ENCODE measurements at regions not wholly inside any gene's neighbourhood (a gene's known extent, or its start where the extent isn't known, plus 50 kb on each side); places are given as distances from the start of the nearest gene placed in this dataset.

- no peak overlapping the region for H3K4me3 ChIP-seq
- no peak overlapping the region for H3K27ac ChIP-seq
- ChIA-PET CTCF (no interaction called here), POLR2A (no interaction called here)
- TF ChIP-seq FOSL2 (IDR thresholded peaks at IDR 0.05): no peak
- no peak for TF ChIP-seq FOSL2 (CRISPR knock-in tag; IDR thresholded peaks at IDR 0.05)
- TF ChIP-seq HOXB5 (CRISPR knock-in tag; IDR thresholded peaks at IDR 0.05): no peak
- no peak for TF ChIP-seq RFX5 (IDR thresholded peaks at IDR 0.05)
- no peak for TF ChIP-seq TFCP2L1 (CRISPR knock-in tag; IDR thresholded peaks at IDR 0.05)
- TF ChIP-seq POLR2A (IDR thresholded peaks at IDR 0.05; ENCODE audit: low read length): no peak
- no peak for TF ChIP-seq ZSCAN20 (CRISPR knock-in tag; IDR thresholded peaks at IDR 0.05)
- TF ChIP-seq FOSB (CRISPR knock-in tag; IDR thresholded peaks at IDR 0.05): no peak
- ATAC-seq (no peak), DNase-seq (ENCODE audit: low read depth in 1 of 2, low spot score in 1 of 2) (no peak), FAIRE-seq (no peak)
- no peaks in the 10 kb centered on the region for H3K9me3 ChIP-seq
- peaks cover 6% of the 10 kb centered on the region; the same call in 1 of the 3 replicates for H3K4me1 ChIP-seq
- no peak overlapping the region for H3K4me2 ChIP-seq
- 88% methylated on average over 4 of the region's 4 CpGs for WGBS (ENCODE audit: missing lambda C conversion rate)
These were observed 125.9 kb downstream of the RCN1 start for GRCh38 chr11:32216749-32217148.

- ATAC-seq: no peak
- no peak for TF ChIP-seq CBX8 (IDR thresholded peaks at IDR 0.05)
- no peak for TF ChIP-seq EHMT2 (IDR thresholded peaks at IDR 0.05; ENCODE audit: low read depth)
- no peak for TF ChIP-seq ZNF302 (CRISPR knock-in tag; IDR thresholded peaks at IDR 0.05)
- no peak for TF ChIP-seq RARB (CRISPR knock-in tag; IDR thresholded peaks at IDR 0.05)
- no peak for TF ChIP-seq MAFK (IDR thresholded peaks at IDR 0.05; ENCODE audit: partially characterized antibody)
- no peak for TF ChIP-seq ZSCAN20 (CRISPR knock-in tag; IDR thresholded peaks at IDR 0.05)
- no peak for TF ChIP-seq FOSL2 (IDR thresholded peaks at IDR 0.05)
- no peak for TF ChIP-seq FOSL2 (CRISPR knock-in tag; IDR thresholded peaks at IDR 0.05)
- no peak for TF ChIP-seq MAX (IDR thresholded peaks at IDR 0.05)
- no peak for TF ChIP-seq CBX2 (IDR thresholded peaks at IDR 0.05; ENCODE audit: borderline replicate concordance, low read depth)
- TF ChIP-seq FOXS1 (CRISPR knock-in tag; IDR thresholded peaks at IDR 0.05): no peak
- no peak for TF ChIP-seq TP53 (CRISPR knock-in tag; IDR thresholded peaks at IDR 0.05)
- TF ChIP-seq PHF8 (IDR thresholded peaks at IDR 0.05; ENCODE audit: borderline replicate concordance, low read depth): no peak
- TF ChIP-seq HDAC2 (IDR thresholded peaks at IDR 0.05): no peak
- TF ChIP-seq RFX5 (IDR thresholded peaks at IDR 0.05): no peak
- no peak for TF ChIP-seq NR3C1 (IDR thresholded peaks at IDR 0.05)
- TF ChIP-seq GATA3 (IDR thresholded peaks at IDR 0.05; ENCODE audit: borderline replicate concordance): no peak
- TF ChIP-seq BCL3 (IDR thresholded peaks at IDR 0.05): no peak
- no peak for TF ChIP-seq ZFP36 (IDR thresholded peaks at IDR 0.05; ENCODE audit: borderline replicate concordance, partially characterized antibody)
- WGBS (ENCODE audit: missing lambda C conversion rate): 31% methylated on average over 7 of the region's 7 CpGs
- Histone ChIP-seq H3K27ac (no peak overlapping the region), H3K4me1 (no peaks in the 10 kb centered on the region), H3K9me3 (no peaks in the 10 kb centered on the region), H3K4me3 (no peak overlapping the region), H3K4me2 (no peak overlapping the region)
- no peak for FAIRE-seq
- POLR2A ChIA-PET: no interaction called here
- no peak for DNase-seq (ENCODE audit: low read depth in 1 of 2, low spot score in 1 of 2)
- CTCF ChIA-PET: interaction anchor here (1.6 kb wide), 2 partner anchors 13 to 167 kb away, joined by 3 to 7 read pairs; no protein-coding TSS in a partner anchor
These were observed 128.4 kb downstream of the RCN1 start for GRCh38 chr11:32219320-32219719.

- H3K9me3 ChIP-seq: no peaks in the 10 kb centered on the region
- H3K27ac ChIP-seq: no peak overlapping the region
- ATAC-seq: 0 out of 6 replicates have a peak, but pooled peaks of 1 of the 2 experiments have one; percentile 20
- H3K4me1 ChIP-seq: no peaks in the 10 kb centered on the region
- no peak for DNase-seq (ENCODE audit: low read depth in 1 of 2, low spot score in 1 of 2)
- FAIRE-seq: no peak
- POLR2A ChIA-PET: no interaction called here
- WGBS (ENCODE audit: missing lambda C conversion rate): 64% methylated on average over 14 of the region's 14 CpGs
- CTCF ChIA-PET: interaction anchor here (1.9 to 2.4 kb wide), 2 partner anchors 10 to 46 kb away, joined by 7 to 12 read pairs; no protein-coding TSS in a partner anchor
- no peak overlapping the region for H3K4me2 ChIP-seq
- TF ChIP-seq KDM1A (IDR thresholded peaks at IDR 0.05; ENCODE audit: low read depth) (no peak), HOXA7 (CRISPR knock-in tag; IDR thresholded peaks at IDR 0.05) (no peak), NFE2L2 (conservative IDR thresholded peaks at IDR 0.05; ENCODE audit: low read length) (no peak), EHF (CRISPR knock-in tag; IDR thresholded peaks at IDR 0.05) (no peak), RARB (CRISPR knock-in tag; IDR thresholded peaks at IDR 0.05) (no peak), GATA3 (IDR thresholded peaks at IDR 0.05; ENCODE audit: borderline replicate concordance) (no peak), RNF2 (IDR thresholded peaks at IDR 0.05; ENCODE audit: borderline replicate concordance, low read depth) (no peak), HDAC2 (IDR thresholded peaks at IDR 0.05) (no peak), ZC3H11A (IDR thresholded peaks at IDR 0.05) (no peak), HES2 (IDR thresholded peaks at IDR 0.05) (no peak), MAX (IDR thresholded peaks at IDR 0.05) (no peak), TFCP2L1 (CRISPR knock-in tag; IDR thresholded peaks at IDR 0.05) (no peak), REST (IDR thresholded peaks at IDR 0.05) (no peak), NR3C1 (IDR thresholded peaks at IDR 0.05) (no peak), POLR2AphosphoS2 (conservative IDR thresholded peaks at IDR 0.05; ENCODE audit: low read length) (no peak), FOSL2 (IDR thresholded peaks at IDR 0.05) (no peak), FOSL2 (CRISPR knock-in tag; IDR thresholded peaks at IDR 0.05) (no peak)
- H3K4me3 ChIP-seq: no peak overlapping the region
These were observed 130.7 kb downstream of the RCN1 start for GRCh38 chr11:32221476-32222032.

Measured in A549 (cell line).